Lower leg skin (tissue), 4 donors: ENCODE measurements at regions not wholly inside any gene's neighbourhood (a gene's known extent, or its start where the extent isn't known, plus 50 kb on each side); places are given as distances from the start of the nearest gene placed in this dataset.

Experiments
- DNase-seq, 2 donors: peaks; one replicate each; pipeline ENCODE4 v3.0.0-alpha.2; 2019; ENCODE audit warnings: low spot score in 2 of 2
- H3K4me3 ChIP-seq: fragments of 200-600 bp; sonication (generic); 2 replicates; pipeline ENCODE4 v1.5.1; 2017; ENCODE audit warnings: mild to moderate bottlenecking, low read depth; ENCODE audit not compliant: poor library complexity, severe bottlenecking
- CTCF ChIP-seq, 3 donors: fragments of 450-650 bp; IDR thresholded peaks; one replicate each; pipeline ENCODE4 v1.5.1; 2016; ENCODE audit warnings: antibody characterized with exemption in 3 of 3, mild to moderate bottlenecking in 3 of 3, moderate library complexity in 2 of 3
- POLR2A ChIP-seq, 2 donors: fragments of 450-650 bp; IDR thresholded peaks; one replicate each; pipeline ENCODE4 v1.6.1; 2016 to 2017; ENCODE audit warnings: antibody characterized with exemption in 2 of 2, mild to moderate bottlenecking in 1 of 2, moderate library complexity in 1 of 2
- WGBS, 2 donors: methylation state at CpG; one replicate each; pipeline ENCODE4 v1.1.5; 2018; 5-methylcytosine and 5-hydroxymethylcytosine counted together
- intact Hi-C: fragments of 100-400 bp; cut with DNase I; formaldehyde crosslinking; loops from one replicate; pipeline ENCODE4 v1.15.0; 2023; ENCODE audit warnings: low total_unique reads

GRCh38 chr21:28136656-28137255 lies 855.9 kb downstream of the LTN1 start:
- intact Hi-C loops = no loop called here
- no peak for DNase-seq
- no peak overlapping the region for H3K4me3 ChIP-seq
- TF ChIP-seq POLR2A (IDR thresholded peaks at IDR 0.05) = no peak
- TF ChIP-seq CTCF (IDR thresholded peaks at IDR 0.05) = no peak
- WGBS, 2 donors = 48 to 86% methylated on average over 3 of the region's 3 CpGs

- 86 to 93% methylated on average over 2 of the region's 2 CpGs for WGBS, 2 donors
- no peak for DNase-seq
- H3K4me3 ChIP-seq = no peak overlapping the region
- intact Hi-C loops = no loop called here
- no peak for TF ChIP-seq CTCF (IDR thresholded peaks at IDR 0.05)
- TF ChIP-seq POLR2A (IDR thresholded peaks at IDR 0.05) = no peak
These were observed 857.0 kb downstream of the LTN1 start for GRCh38 chr21:28135646-28136045.

GRCh38 chr21:28133116-28133515 lies 859.6 kb downstream of the LTN1 start:
- intact Hi-C loops = no loop called here
- 87 to 93% methylated on average over 2 of the region's 2 CpGs for WGBS, 2 donors
- DNase-seq = no peak
- no peak for TF ChIP-seq CTCF (IDR thresholded peaks at IDR 0.05)
- TF ChIP-seq POLR2A (IDR thresholded peaks at IDR 0.05) = no peak
- H3K4me3 ChIP-seq = no peak overlapping the region

GRCh38 chr21:28132713-28133112 lies 860.0 kb downstream of the LTN1 start:
- DNase-seq = no peak
- no peak overlapping the region for H3K4me3 ChIP-seq
- TF ChIP-seq POLR2A (IDR thresholded peaks at IDR 0.05) = no peak
- TF ChIP-seq CTCF (IDR thresholded peaks at IDR 0.05) = no peak
- intact Hi-C loops = no loop called here
- 46 to 76% methylated on average over 1 of the region's 1 CpG for WGBS, 2 donors

- no peak overlapping the region for H3K4me3 ChIP-seq
- no peak for DNase-seq
- TF ChIP-seq POLR2A (IDR thresholded peaks at IDR 0.05) = no peak
- TF ChIP-seq CTCF (IDR thresholded peaks at IDR 0.05) = no peak
- intact Hi-C loops = no loop called here
- 39 to 49% methylated on average over 2 of the region's 2 CpGs for WGBS, 2 donors
These were observed 865.4 kb downstream of the LTN1 start for GRCh38 chr21:28127175-28127785.
